ENCODE measurements at regions not wholly inside any gene's neighbourhood (a gene's known extent, or its start where the extent isn't known, plus 50 kb on each side); places are given as distances from the start of the nearest gene placed in this dataset.

GRCh38 chr4:156117743-156118142 is 164.1 kb upstream of the CTSO start:
- no peak for TF ChIP-seq CTCF (conservative IDR thresholded peaks at IDR 0.05; ENCODE audit: low read depth in 2 of 2)
- TF ChIP-seq POLR2AphosphoS5 (IDR thresholded peaks at IDR 0.05; ENCODE audit: low read depth) = no peak
- TF ChIP-seq EZH2phosphoT487 (IDR thresholded peaks at IDR 0.05; ENCODE audit: unreplicated experiment) = no peak
- no peak for TF ChIP-seq REST (IDR thresholded peaks at IDR 0.05; ENCODE audit: unreplicated experiment)
- TF ChIP-seq EZH2 (IDR thresholded peaks at IDR 0.05; ENCODE audit: low read depth, unreplicated experiment) = no peak
- no peak for TF ChIP-seq CREB1 (CRISPR knock-in tag; IDR thresholded peaks at IDR 0.05; ENCODE audit: low read depth)
- TF ChIP-seq STAT1 (IDR thresholded peaks at IDR 0.05; ENCODE audit: unreplicated experiment) = no peak

Data from GM23338 (cell line).